Prostate gland (tissue), 2 donors: ENCODE measurements at regions not wholly inside any gene's neighbourhood (a gene's known extent, or its start where the extent isn't known, plus 50 kb on each side); places are given as distances from the start of the nearest gene placed in this dataset.

Experiments
- DNase-seq: peaks from one replicate; pipeline ENCODE4 v3.0.0-alpha.2; 2019; ENCODE audit warnings: low spot score
- H3K27ac ChIP-seq, 2 donors: fragments of 200-600 bp; sonication (generic); 2 replicates each; pipeline ENCODE4 v1.5.1; 2017 to 2019
- H3K27me3 ChIP-seq: fragments of 200-600 bp; sonication (generic); replicated peaks from 2 replicates; pipeline ENCODE4 v1.5.1; 2019; ENCODE audit not compliant: insufficient read depth
- H3K36me3 ChIP-seq, 2 donors: fragments of 200-600 bp; sonication (generic); 1 replicate in 1 of 2; 2 replicates in 1 of 2; pipeline versions ENCODE4 v1.5.1 to v1.8.1; 2017 to 2019
- H3K4me1 ChIP-seq: fragments of 200-600 bp; sonication (generic); replicated peaks from 2 replicates; pipeline ENCODE4 v1.5.1; 2019
- H3K4me3 ChIP-seq, 2 donors: fragments of 200-600 bp; sonication (generic); 2 replicates each; pipeline ENCODE4 v1.5.1; 2017 to 2019
- H3K9me3 ChIP-seq: fragments of 200-600 bp; sonication (generic); 2 replicates; pipeline ENCODE4 v1.5.1; 2017
- CTCF ChIP-seq, 4 experiments: fragments of 200-600 bp in 2 of 4; fragments of 450-650 bp in 2 of 4; sonication (generic) in 2 of 4; IDR thresholded peaks; 1 replicate in 3 of 4; 2 replicates in 1 of 4; pipeline ENCODE4 v1.5.1; 2016 to 2019; ENCODE audit warnings: antibody characterized with exemption in 4 of 4, mild to moderate bottlenecking in 2 of 4, moderate library complexity in 2 of 4
- POLR2A ChIP-seq: fragments of 450-650 bp; IDR thresholded peaks from one replicate; pipeline ENCODE4 v1.6.1; 2016; ENCODE audit warnings: antibody characterized with exemption, mild to moderate bottlenecking
- POLR2AphosphoS5 ChIP-seq: sonication (generic); formaldehyde crosslinking; IDR thresholded peaks from one replicate; pipeline ENCODE4 v1.6.1; 2017; ENCODE audit warnings: antibody characterized with exemption
- WGBS: methylation state at CpG from one replicate; pipeline ENCODE4 v1.1.5; 2018; 5-methylcytosine and 5-hydroxymethylcytosine counted together
- intact Hi-C: fragments of 100-400 bp; cut with DNase I; formaldehyde crosslinking; loops from one replicate; pipeline ENCODE4 v1.14.2; 2022

GRCh38 chr9:11414241-11414640 is 801.4 kb upstream of the PTPRD start:
- WGBS: 87% methylated on average over 4 of the region's 4 CpGs
- Histone ChIP-seq H3K27me3 (no peaks in the 10 kb centered on the region), H3K9me3 (no peaks in the 10 kb centered on the region), H3K4me3 (no peak overlapping the region), H3K36me3 (no peaks in the 10 kb centered on the region), H3K4me1 (no peaks in the 10 kb centered on the region), H3K27ac (no peak overlapping the region)
- no peak for TF ChIP-seq POLR2AphosphoS5
- TF ChIP-seq POLR2A: no peak
- no peak for TF ChIP-seq CTCF (IDR thresholded peaks at IDR 0.05)
- no peak for DNase-seq
- intact Hi-C loops: no loop called here

- no peak for DNase-seq
- 64% methylated on average over 2 of the region's 2 CpGs for WGBS
- H3K4me3 ChIP-seq: no peak overlapping the region
- intact Hi-C loops: no loop called here
- H3K9me3 ChIP-seq: no peaks in the 10 kb centered on the region
- H3K27ac ChIP-seq: no peak overlapping the region
- H3K36me3 ChIP-seq: no peaks in the 10 kb centered on the region
- no peaks in the 10 kb centered on the region for H3K27me3 ChIP-seq
- no peaks in the 10 kb centered on the region for H3K4me1 ChIP-seq
- TF ChIP-seq CTCF (IDR thresholded peaks at IDR 0.05): no peak
- TF ChIP-seq POLR2A: no peak
- TF ChIP-seq POLR2AphosphoS5: no peak
These were observed 805.0 kb upstream of the PTPRD start for GRCh38 chr9:11417782-11418181.

DNA sequence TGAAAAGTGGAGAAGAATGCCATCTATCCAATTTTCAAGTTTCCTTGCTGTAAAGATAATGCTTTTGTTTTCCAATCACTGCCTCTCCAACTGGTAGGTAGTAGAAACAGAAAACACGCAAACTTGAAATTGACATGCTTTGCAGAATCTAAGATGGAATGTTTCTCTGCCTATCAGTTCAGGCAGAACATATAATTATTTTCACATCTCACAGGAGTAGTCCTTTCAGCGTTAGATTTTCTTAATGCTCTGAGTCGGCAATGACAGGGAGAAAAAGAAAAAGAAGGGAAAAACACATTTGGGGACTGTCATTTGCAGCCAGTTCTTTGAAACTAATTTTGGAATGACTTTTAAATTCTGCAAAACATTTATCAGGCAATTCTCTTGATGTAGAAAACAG is 818.7 kb upstream of the PTPRD start:
- no peak for TF ChIP-seq POLR2A
- TF ChIP-seq POLR2AphosphoS5: no peak
- no peak for TF ChIP-seq CTCF (IDR thresholded peaks at IDR 0.05)

DNA sequence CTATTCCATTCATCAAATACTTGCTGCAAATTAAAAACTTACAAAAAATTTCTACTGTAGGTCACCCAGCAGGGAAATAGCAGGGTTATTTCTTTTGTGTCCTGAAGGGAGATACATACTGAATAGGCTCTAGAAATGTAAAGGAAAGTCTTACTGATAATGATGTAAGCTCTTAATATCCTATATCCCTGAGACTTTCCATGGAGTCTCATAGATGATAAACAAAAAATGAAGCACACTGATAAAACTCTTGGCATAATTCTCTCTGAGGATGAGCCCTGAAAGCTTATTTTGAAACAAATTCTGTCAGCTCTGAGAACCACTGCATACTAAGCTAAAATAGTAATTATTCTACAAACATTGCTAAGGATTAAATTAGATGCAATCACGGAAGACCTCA is 819.6 kb upstream of the PTPRD start:
- TF ChIP-seq POLR2AphosphoS5 (no peak), POLR2A (no peak), CTCF (IDR thresholded peaks at IDR 0.05) (no peak)
- intact Hi-C loops: no loop called here
- H3K36me3 ChIP-seq: no peaks in the 10 kb centered on the region
- no peak overlapping the region for H3K4me3 ChIP-seq
- WGBS: 82% methylated on average over 1 of the region's 1 CpG
- DNase-seq: no peak
- no peak overlapping the region for H3K27ac ChIP-seq
- H3K4me1 ChIP-seq: no peaks in the 10 kb centered on the region
- no peaks in the 10 kb centered on the region for H3K9me3 ChIP-seq
- no peaks in the 10 kb centered on the region for H3K27me3 ChIP-seq

More for the DNA sequence above, 818.7 kb upstream of the PTPRD start:
- intact Hi-C loops: no loop called here
- Histone ChIP-seq H3K36me3 (no peaks in the 10 kb centered on the region), H3K27me3 (no peaks in the 10 kb centered on the region), H3K4me1 (no peaks in the 10 kb centered on the region), H3K4me3 (no peak overlapping the region), H3K27ac (no peak overlapping the region), H3K9me3 (no peaks in the 10 kb centered on the region)
- WGBS: 93% methylated on average over 3 of the region's 3 CpGs
- no peak for DNase-seq

GRCh38 chr9:11443631-11444030 is 830.8 kb upstream of the PTPRD start:
- Histone ChIP-seq H3K4me3 (no peak overlapping the region), H3K27me3 (no peaks in the 10 kb centered on the region), H3K27ac (no peak overlapping the region), H3K4me1 (no peaks in the 10 kb centered on the region), H3K36me3 (no peaks in the 10 kb centered on the region), H3K9me3 (no peaks in the 10 kb centered on the region)
- no peak for DNase-seq
- TF ChIP-seq POLR2AphosphoS5 (no peak), POLR2A (no peak)
- intact Hi-C loops: no loop called here
